DMS79 treated with DMSO at 0.1 percent for 48 hours (cell line): ENCODE measurements at regions not wholly inside any gene's neighbourhood (a gene's known extent, or its start where the extent isn't known, plus 50 kb on each side); places are given as distances from the start of the nearest gene placed in this dataset.
A peak's percentile ranks its signal among the peaks of the same experiment; 100 is the strongest.
"Not testable (repeated sequence)": the region's sequence is repeated elsewhere in the genome, so short reads cannot be mapped to it uniquely, and the experiment has no call there.

Source experiments
- DNase-seq: peaks from one replicate; lab custom pipeline; 2025; lab: John Stamatoyannopoulos, UW

GRCh38 chr11:67940440-67940839 is 63.5 kb downstream of the UNC93B1 start:
- DNase-seq, result not testable (repeated sequence)

- not testable (repeated sequence) for DNase-seq
These were observed 64.9 kb downstream of the UNC93B1 start for GRCh38 chr11:67938964-67939363.

GRCh38 chr11:67938371-67938770 is 65.5 kb downstream of the UNC93B1 start:
- DNase-seq, result not testable (repeated sequence)

- not testable (repeated sequence) for DNase-seq
These were observed 80.3 kb downstream of the UNC93B1 start for GRCh38 chr11:67923565-67923964.

GRCh38 chr11:67920546-67920945 is 83.4 kb downstream of the UNC93B1 start:
- DNase-seq, result not testable (repeated sequence)

- DNase-seq, result not testable (repeated sequence)
These were observed 91.7 kb downstream of the UNC93B1 start for GRCh38 chr11:67912184-67912583.

- not testable (repeated sequence) for DNase-seq
These were observed 92.7 kb downstream of the UNC93B1 start for GRCh38 chr11:67911211-67911610.

- DNase-seq, result not testable (repeated sequence)
These were observed 93.1 kb downstream of the UNC93B1 start for GRCh38 chr11:67910803-67911202.

GRCh38 chr11:67906969-67907368 is 96.9 kb downstream of the UNC93B1 start:
- DNase-seq, result not testable (repeated sequence)

- DNase-seq, result not testable (repeated sequence)
These were observed 104.4 kb downstream of the UNC93B1 start for GRCh38 chr11:67899462-67899861.

GRCh38 chr11:67893487-67893886 is 110.4 kb downstream of the UNC93B1 start:
- DNase-seq, result not testable (repeated sequence)

- DNase-seq, result not testable (repeated sequence)
These were observed 114.3 kb downstream of the UNC93B1 start for GRCh38 chr11:67889646-67890045.

GRCh38 chr11:67888056-67888455 is 115.8 kb downstream of the UNC93B1 start:
- not testable (repeated sequence) for DNase-seq

GRCh38 chr11:67886672-67887071 is 117.2 kb downstream of the UNC93B1 start:
- DNase-seq, result not testable (repeated sequence)

- not testable (repeated sequence) for DNase-seq
These were observed 117.7 kb downstream of the UNC93B1 start for GRCh38 chr11:67886207-67886606.

GRCh38 chr11:67885574-67885973 is 118.3 kb downstream of the UNC93B1 start:
- DNase-seq, result peak; percentile 58

- peak; percentile 24 for DNase-seq
These were observed 118.9 kb downstream of the UNC93B1 start for GRCh38 chr11:67884761-67885558.

- DNase-seq, result not testable (repeated sequence)
These were observed 119.7 kb downstream of the UNC93B1 start for GRCh38 chr11:67884073-67884757.

GRCh38 chr11:67882304-67882703 is 121.6 kb downstream of the UNC93B1 start:
- DNase-seq, result not testable (repeated sequence)

- peak; percentile 51 for DNase-seq
These were observed 122.1 kb downstream of the UNC93B1 start for GRCh38 chr11:67881836-67882235.

GRCh38 chr11:67880594-67881196 is 123.2 kb downstream of the UNC93B1 start:
- not testable (repeated sequence) for DNase-seq

- not testable (repeated sequence) for DNase-seq
These were observed 125.2 kb downstream of the UNC93B1 start for GRCh38 chr11:67878666-67879065.

- not testable (repeated sequence) for DNase-seq
These were observed 126.6 kb downstream of the UNC93B1 start for GRCh38 chr11:67877316-67877715.
